Hypothalamus (tissue), 51 donors: ENCODE measurements at regions not wholly inside any gene's neighbourhood (a gene's known extent, or its start where the extent isn't known, plus 50 kb on each side); places are given as distances from the start of the nearest gene placed in this dataset.

Source experiments
- DNase-seq, 51 donors: peaks; one replicate each; lab custom pipeline; 2025; lab: John Stamatoyannopoulos, UW

GRCh38 chr10:131802996-131803395, 97.8 kb upstream of the PPP2R2D start:
- DNase-seq = no peak

- DNase-seq = no peak
Measured at GRCh38 chr10:131803860-131804425, 96.9 kb upstream of the PPP2R2D start.

GRCh38 chr10:131804551-131805295, 96.1 kb upstream of the PPP2R2D start:
- no peak for DNase-seq

GRCh38 chr10:131805696-131806095, 95.1 kb upstream of the PPP2R2D start:
- no peak for DNase-seq

GRCh38 chr10:131806146-131806545, 94.7 kb upstream of the PPP2R2D start:
- DNase-seq = no peak

- no peak for DNase-seq
Measured at GRCh38 chr10:131806646-131807317, 94.0 kb upstream of the PPP2R2D start.

GRCh38 chr10:131808370-131808930, 92.4 kb upstream of the PPP2R2D start:
- DNase-seq = no peak

GRCh38 chr10:131810036-131810804, 90.6 kb upstream of the PPP2R2D start:
- no peak for DNase-seq

- no peak for DNase-seq
Measured at GRCh38 chr10:131810805-131811629, 89.8 kb upstream of the PPP2R2D start.

- DNase-seq = no peak
Measured at GRCh38 chr10:131811630-131812403, 89.0 kb upstream of the PPP2R2D start.

GRCh38 chr10:131812736-131813604, 87.8 kb upstream of the PPP2R2D start:
- no peak for DNase-seq

GRCh38 chr10:131814567-131815265, 86.1 kb upstream of the PPP2R2D start:
- DNase-seq = no peak

GRCh38 chr10:131815266-131816156, 85.3 kb upstream of the PPP2R2D start:
- no peak for DNase-seq

- DNase-seq = no peak
Measured at GRCh38 chr10:131816157-131816775, 84.5 kb upstream of the PPP2R2D start.

GRCh38 chr10:131816941-131817700, 83.7 kb upstream of the PPP2R2D start:
- DNase-seq = peak in 1 of 51 donors; percentile 7
